ENCODE measurements at regions not wholly inside any gene's neighbourhood (a gene's known extent, or its start where the extent isn't known, plus 50 kb on each side); places are given as distances from the start of the nearest gene placed in this dataset.
"Not testable (repeated sequence)": the region's sequence is repeated elsewhere in the genome, so short reads cannot be mapped to it uniquely, and the experiment has no call there.

- no peak overlapping the region for H3K4me3 ChIP-seq (ENCODE audit: low read depth, low read length)
- DNase-seq (ENCODE audit: low read depth): no peak
- TF ChIP-seq CTCF (IDR thresholded peaks at IDR 0.05; ENCODE audit: insufficient read depth, low read depth, low read length, missing control alignments): no peak
These were observed 54.9 kb upstream of the NBPF3 start for GRCh38 chr1:21385022-21385421.

GRCh38 chr1:21384620-21385019, 55.3 kb upstream of the NBPF3 start:
- peak; percentile 81 for DNase-seq (ENCODE audit: low read depth)
- no peak overlapping the region for H3K4me3 ChIP-seq (ENCODE audit: low read depth, low read length)
- TF ChIP-seq CTCF (IDR thresholded peaks at IDR 0.05; ENCODE audit: insufficient read depth, low read depth, low read length, missing control alignments): no peak

GRCh38 chr1:21383785-21384401, 56.0 kb upstream of the NBPF3 start:
- TF ChIP-seq CTCF (IDR thresholded peaks at IDR 0.05; ENCODE audit: insufficient read depth, low read depth, low read length, missing control alignments): no peak
- H3K4me3 ChIP-seq (ENCODE audit: low read depth, low read length): no peak overlapping the region
- DNase-seq (ENCODE audit: low read depth): peak; percentile 20

GRCh38 chr1:21381354-21381753, 58.6 kb upstream of the NBPF3 start:
- no peak overlapping the region for H3K4me3 ChIP-seq (ENCODE audit: low read depth, low read length)
- DNase-seq (ENCODE audit: low read depth): no peak
- no peak for TF ChIP-seq CTCF (IDR thresholded peaks at IDR 0.05; ENCODE audit: insufficient read depth, low read depth, low read length, missing control alignments)

GRCh38 chr1:21380147-21380546, 59.8 kb upstream of the NBPF3 start:
- DNase-seq (ENCODE audit: low read depth); H3K4me3 ChIP-seq (ENCODE audit: low read depth, low read length): not testable (repeated sequence)

- no peak for DNase-seq (ENCODE audit: low read depth)
These were observed 60.4 kb upstream of the NBPF3 start for GRCh38 chr1:21379571-21379970.

More at GRCh38 chr1:21379571-21379970, 60.4 kb upstream of the NBPF3 start:
- TF ChIP-seq CTCF (IDR thresholded peaks at IDR 0.05; ENCODE audit: insufficient read depth, low read depth, low read length, missing control alignments): no peak
- no peak overlapping the region for H3K4me3 ChIP-seq (ENCODE audit: low read depth, low read length)

Measured in GM12865 (cell line).